ENCODE measurements at regions not wholly inside any gene's neighbourhood (a gene's known extent, or its start where the extent isn't known, plus 50 kb on each side); places are given as distances from the start of the nearest gene placed in this dataset.

DNA sequence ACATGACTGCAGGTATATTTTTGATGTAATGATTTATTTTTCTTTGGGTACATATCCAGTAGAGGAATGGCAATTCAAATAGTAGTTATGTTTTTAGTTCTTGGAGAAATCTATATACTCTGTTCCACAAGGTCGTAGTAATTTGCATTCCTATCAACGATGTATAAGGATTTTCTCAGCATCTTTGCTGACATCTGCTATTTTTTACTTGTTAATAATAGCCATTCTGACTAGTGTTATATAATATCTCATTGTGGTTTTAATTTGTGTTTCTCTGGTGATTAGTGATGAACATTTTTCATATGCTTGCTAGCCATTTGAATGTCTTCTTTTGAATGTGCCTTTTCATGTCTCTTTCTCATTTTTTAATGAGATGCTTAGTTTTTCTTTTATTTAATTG is 292.1 kb upstream of the RGS18 start:
- Histone ChIP-seq H3K79me2 (ENCODE audit: insufficient read depth, low read length) (no peaks in the 10 kb centered on the region), H3K27me3 (ENCODE audit: insufficient read depth, low read length) (no peaks in the 10 kb centered on the region), H3K9ac (ENCODE audit: extremely low read depth, insufficient read length, low read length) (no peak overlapping the region), H4K8ac (replicated peaks; ENCODE audit: insufficient read length, low read depth, low read length) (no peak overlapping the region), H3K23ac (ENCODE audit: insufficient read length, low read depth, low read length) (no peak overlapping the region), H3K79me1 (ENCODE audit: insufficient read depth, low read depth, low read length, poor library complexity, severe bottlenecking) (no peaks in the 10 kb centered on the region), H3K27ac (ENCODE audit: insufficient read length, low read depth, low read length) (no peak overlapping the region), H4K5ac (ENCODE audit: insufficient read length, low read depth, low read length) (no peak overlapping the region), H3K23me2 (ENCODE audit: insufficient read length, low read depth, low read length, poor library complexity, severe bottlenecking) (no peaks in the 10 kb centered on the region), H3T11ph (ENCODE audit: low read length) (no peak overlapping the region), H2BK20ac (ENCODE audit: low read depth, low read length, poor library complexity, severe bottlenecking) (no peak overlapping the region), H3K18ac (ENCODE audit: insufficient read length, low read depth, low read length) (no peak overlapping the region), H2AK5ac (ENCODE audit: insufficient read length, low read length) (no peak overlapping the region), H2BK5ac (ENCODE audit: insufficient read length, low read length) (no peak overlapping the region), H4K20me1 (ENCODE audit: control insufficient read depth, insufficient read depth, insufficient read length) (no peaks in the 10 kb centered on the region), H3K14ac (ENCODE audit: insufficient read depth, low read length) (no peak overlapping the region), H2AFZ (ENCODE audit: low read length) (no peak overlapping the region), H2BK15ac (ENCODE audit: low read depth, low read length) (no peak overlapping the region), H3K4me2 (ENCODE audit: insufficient read depth, insufficient read length, low read length) (no peak overlapping the region), H2BK12ac (ENCODE audit: insufficient read length, low read depth, low read length) (no peak overlapping the region), H3K4me1 (ENCODE audit: insufficient read depth, low read length) (no peaks in the 10 kb centered on the region), H4K91ac (ENCODE audit: insufficient read length, low read depth, low read length) (no peak overlapping the region), H3K4ac (ENCODE audit: low read depth, low read length) (no peak overlapping the region), H3K56ac (ENCODE audit: insufficient read length, low read depth, low read length) (no peak overlapping the region), H2BK120ac (ENCODE audit: low read depth, low read length, poor library complexity, severe bottlenecking) (no peak overlapping the region), H3K9me3 (ENCODE audit: control insufficient read depth, low read depth, low read length) (no peaks in the 10 kb centered on the region)
- no peak overlapping the region for H3K4me3 Mint-ChIP-seq
- no peak for DNase-seq
- H3K36me3 Mint-ChIP-seq (ENCODE audit: insufficient read depth in 1 of 3, low read depth in 3 of 3) = peaks cover 0 to 1% (median 0%) of the 10 kb centered on the region in 3 experiments; a peak in 2 of 7 replicates
- no CpG with 5 or more reads among the region's 2 CpGs for WGBS (ENCODE audit: extremely low coverage, insufficient read length, low lambda C conversion rate)
- no peaks in the 10 kb centered on the region for H3K9me3 Mint-ChIP-seq
- TF ChIP-seq CTCF (conservative IDR thresholded peaks at IDR 0.05) = no peak
- H3K27ac Mint-ChIP-seq = no peak overlapping the region
- H3K4me1 Mint-ChIP-seq = peaks cover 3 to 11% of the 10 kb centered on the region in 2 experiments; a peak in 3 of 4 replicates
- no peaks in the 10 kb centered on the region; the same call in 1 of the 2 replicates for H3K27me3 Mint-ChIP-seq (ENCODE audit: low read depth)
